Activated B cell treated with CpG ODN at 0.5 μM for 24 hours (primary cell): ENCODE measurements at regions not wholly inside any gene's neighbourhood (a gene's known extent, or its start where the extent isn't known, plus 50 kb on each side); places are given as distances from the start of the nearest gene placed in this dataset.

Experiments used
- ATAC-seq: fragments of 200-7000 bp; cut with Tn5 transposase; one replicate; pipeline ENCODE4 v1.10.0; 2021; ENCODE audit warnings: low read depth, mild to moderate bottlenecking, moderate library complexity
- CTCF ChIA-PET: fragments of 350-600 bp; sonication (Branson Sonifier 250); formaldehyde crosslinking; loops from one replicate; lab custom pipeline; 2021; ENCODE audit warnings: antibody characterized with exemption; lab: Charles Lee
- POLR2A ChIA-PET: fragments of 350-600 bp; sonication (Branson Sonifier 250); formaldehyde crosslinking; loops from one replicate; lab custom pipeline; 2021; ENCODE audit warnings: antibody characterized with exemption; lab: Charles Lee
- DNase-seq: peaks from one replicate; pipeline ENCODE4 v3.0.0; 2022
- H3K27ac Mint-ChIP-seq: one replicate; pipeline ENCODE4 v1.8.0; 2020; ENCODE audit warnings: mixed read lengths
- H3K27me3 Mint-ChIP-seq: one replicate; pipeline ENCODE4 v1.8.0; 2021; ENCODE audit warnings: mixed read lengths
- H3K36me3 Mint-ChIP-seq: one replicate; pipeline ENCODE4 v1.8.0; 2021; ENCODE audit warnings: low read depth, mixed read lengths
- H3K4me1 Mint-ChIP-seq: one replicate; pipeline ENCODE4 v1.8.0; 2021; ENCODE audit warnings: mixed read lengths
- H3K4me3 Mint-ChIP-seq: one replicate; pipeline ENCODE4 v1.8.0; 2020; ENCODE audit warnings: mild to moderate bottlenecking, mixed read lengths
- H3K9me3 Mint-ChIP-seq: one replicate; pipeline ENCODE4 v1.8.0; 2020; ENCODE audit warnings: mixed read lengths
- intact Hi-C: fragments of 100-400 bp; cut with micrococcal nuclease; formaldehyde crosslinking; loops from one replicate; pipeline ENCODE4 v1.15.1; 2024
- TF ChIP-seq, protein P1 (sequence below): fragments of 200-600 bp; IDR thresholded peaks from one replicate; pipeline ENCODE4 v1.8.0; 2022; ENCODE audit warnings: antibody characterized with exemption, mild to moderate bottlenecking

DNA sequence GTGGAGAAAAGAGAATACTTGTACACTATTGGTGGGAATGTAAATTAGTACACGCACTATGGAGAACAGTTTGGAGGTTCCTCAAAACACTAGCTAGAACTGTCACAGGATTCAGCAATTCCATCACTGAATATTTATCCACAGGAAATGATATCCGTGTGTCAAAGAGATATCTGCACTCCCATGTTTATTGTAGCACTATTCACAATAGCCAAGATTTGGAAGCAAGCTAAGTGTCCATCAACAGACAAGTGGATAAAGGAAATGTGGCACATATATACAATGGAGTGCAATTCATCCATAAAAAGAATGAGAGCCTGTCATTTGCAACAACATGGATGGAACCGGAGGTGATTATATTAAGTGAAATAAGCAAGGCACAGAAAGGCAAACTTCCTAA is 428.5 kb downstream of the CCDC91 start:
- H3K9me3 Mint-ChIP-seq, result peaks cover 8% of the 10 kb centered on the region
- TF ChIP-seq, protein P1, sequence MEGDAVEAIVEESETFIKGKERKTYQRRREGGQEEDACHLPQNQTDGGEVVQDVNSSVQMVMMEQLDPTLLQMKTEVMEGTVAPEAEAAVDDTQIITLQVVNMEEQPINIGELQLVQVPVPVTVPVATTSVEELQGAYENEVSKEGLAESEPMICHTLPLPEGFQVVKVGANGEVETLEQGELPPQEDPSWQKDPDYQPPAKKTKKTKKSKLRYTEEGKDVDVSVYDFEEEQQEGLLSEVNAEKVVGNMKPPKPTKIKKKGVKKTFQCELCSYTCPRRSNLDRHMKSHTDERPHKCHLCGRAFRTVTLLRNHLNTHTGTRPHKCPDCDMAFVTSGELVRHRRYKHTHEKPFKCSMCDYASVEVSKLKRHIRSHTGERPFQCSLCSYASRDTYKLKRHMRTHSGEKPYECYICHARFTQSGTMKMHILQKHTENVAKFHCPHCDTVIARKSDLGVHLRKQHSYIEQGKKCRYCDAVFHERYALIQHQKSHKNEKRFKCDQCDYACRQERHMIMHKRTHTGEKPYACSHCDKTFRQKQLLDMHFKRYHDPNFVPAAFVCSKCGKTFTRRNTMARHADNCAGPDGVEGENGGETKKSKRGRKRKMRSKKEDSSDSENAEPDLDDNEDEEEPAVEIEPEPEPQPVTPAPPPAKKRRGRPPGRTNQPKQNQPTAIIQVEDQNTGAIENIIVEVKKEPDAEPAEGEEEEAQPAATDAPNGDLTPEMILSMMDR, result no peak
- ChIA-PET CTCF (no interaction called here), POLR2A (no interaction called here)
- H3K27me3 Mint-ChIP-seq, result no peaks in the 10 kb centered on the region
- no peaks in the 10 kb centered on the region for H3K4me1 Mint-ChIP-seq
- H3K4me3 Mint-ChIP-seq, result no peak overlapping the region
- intact Hi-C loops, result no loop called here
- H3K27ac Mint-ChIP-seq, result no peak overlapping the region
- no peak for ATAC-seq
- H3K36me3 Mint-ChIP-seq, result no peaks in the 10 kb centered on the region
- DNase-seq, result no peak

DNA sequence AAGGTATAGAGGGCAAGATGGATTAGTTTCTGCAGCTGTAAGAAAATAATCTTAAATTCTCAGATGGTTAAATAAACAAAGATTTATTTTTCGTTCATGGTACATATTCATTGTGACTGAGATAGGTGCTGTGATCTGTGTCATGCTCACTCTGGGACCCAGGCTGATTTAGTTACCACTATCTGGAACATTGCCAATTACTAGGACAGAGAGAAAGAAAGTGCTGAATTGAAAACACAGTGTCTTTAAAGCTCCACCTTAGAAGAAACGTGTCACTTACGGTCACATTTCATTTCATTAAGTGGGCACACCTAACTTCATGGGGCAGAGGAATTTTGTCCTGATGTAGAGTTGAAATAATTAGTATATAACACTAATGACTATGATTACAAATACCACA is 430.0 kb downstream of the CCDC91 start:
- no peaks in the 10 kb centered on the region for H3K36me3 Mint-ChIP-seq
- CTCF ChIA-PET, result no interaction called here
- ATAC-seq, result no peak
- TF ChIP-seq, protein P1, result no peak
- H3K27me3 Mint-ChIP-seq, result no peaks in the 10 kb centered on the region
- DNase-seq, result no peak
- H3K27ac Mint-ChIP-seq, result no peak overlapping the region
- H3K4me1 Mint-ChIP-seq, result no peaks in the 10 kb centered on the region
- intact Hi-C loops, result no loop called here
- POLR2A ChIA-PET, result no interaction called here
- no peak overlapping the region for H3K4me3 Mint-ChIP-seq
- peaks cover 8% of the 10 kb centered on the region for H3K9me3 Mint-ChIP-seq

DNA sequence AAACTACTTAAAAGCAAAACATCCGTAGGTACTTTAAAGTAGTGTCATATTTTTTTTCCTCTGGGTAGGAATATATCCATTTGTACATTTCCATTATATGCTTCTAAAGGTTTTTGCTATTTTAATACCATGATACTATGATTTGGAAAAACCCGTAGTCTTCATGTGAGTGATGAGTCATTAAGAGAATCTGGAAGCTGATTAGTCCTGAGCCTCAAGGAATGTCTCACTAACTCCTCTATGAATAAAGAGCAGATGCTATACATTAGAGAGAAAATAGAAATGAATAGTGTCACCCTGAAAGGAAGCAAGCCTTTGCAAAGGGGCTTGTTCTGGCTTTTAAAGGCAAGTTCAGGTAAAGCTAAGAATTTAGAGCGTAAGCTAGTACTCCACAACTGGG is 432.1 kb downstream of the CCDC91 start:
- TF ChIP-seq, protein P1, result no peak
- POLR2A ChIA-PET, result no interaction called here
- no peaks in the 10 kb centered on the region for H3K36me3 Mint-ChIP-seq
- intact Hi-C loops, result no loop called here
- H3K4me3 Mint-ChIP-seq, result no peak overlapping the region
- no peaks in the 10 kb centered on the region for H3K27me3 Mint-ChIP-seq
- no peaks in the 10 kb centered on the region for H3K9me3 Mint-ChIP-seq
- no peak overlapping the region for H3K27ac Mint-ChIP-seq
- ATAC-seq (no peak), DNase-seq (no peak)
- CTCF ChIA-PET, result no interaction called here
- H3K4me1 Mint-ChIP-seq, result no peaks in the 10 kb centered on the region

DNA sequence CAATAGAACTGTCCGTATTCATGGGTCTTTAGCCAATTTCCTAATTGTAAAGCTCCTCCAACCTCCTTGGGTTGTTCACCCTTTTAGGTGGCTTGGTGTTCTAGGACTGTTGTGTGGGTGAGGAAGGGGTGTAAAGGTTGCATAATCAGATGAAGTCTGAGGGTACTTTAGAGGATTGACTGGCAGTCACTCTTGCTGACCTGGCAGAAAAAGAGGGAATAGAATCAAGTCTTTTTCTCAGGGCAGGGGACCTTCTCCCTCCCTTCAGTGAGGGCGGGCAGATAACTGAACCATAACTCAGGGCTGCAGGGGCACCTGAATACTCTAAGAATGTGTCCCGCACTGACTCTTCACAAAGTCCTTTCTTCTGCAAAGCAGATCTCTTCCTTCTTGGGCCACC is 436.2 kb downstream of the CCDC91 start:
- DNase-seq (no peak), ATAC-seq (no peak)
- Mint-ChIP-seq H3K4me1 (no peaks in the 10 kb centered on the region), H3K36me3 (no peaks in the 10 kb centered on the region), H3K9me3 (no peaks in the 10 kb centered on the region), H3K4me3 (no peak overlapping the region), H3K27ac (no peak overlapping the region), H3K27me3 (no peaks in the 10 kb centered on the region)
- TF ChIP-seq, protein P1, result no peak
- ChIA-PET POLR2A (no interaction called here), CTCF (no interaction called here)
- intact Hi-C loops, result no loop called here

DNA sequence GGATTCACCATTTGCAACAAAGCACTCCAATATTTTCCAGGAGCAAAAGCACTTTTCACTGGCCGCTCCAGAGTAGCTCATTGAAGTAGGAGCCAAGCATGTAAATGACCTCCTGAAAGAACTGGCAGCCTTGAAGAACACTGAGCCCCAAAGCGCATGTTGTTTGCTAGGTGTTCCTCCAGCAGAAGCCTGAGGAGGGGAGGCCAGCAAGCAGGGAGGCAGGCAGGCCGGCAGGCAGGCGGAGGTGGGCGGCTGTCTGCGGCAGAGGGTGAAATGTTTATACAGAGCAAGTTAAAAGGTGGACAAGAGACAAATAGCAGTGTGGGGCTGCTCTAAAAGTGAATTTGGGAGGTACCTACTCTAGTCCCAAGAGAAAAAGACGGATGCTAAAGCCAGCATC is 439.4 kb downstream of the CCDC91 start:
- TF ChIP-seq, protein P1, result no peak
- DNase-seq (no peak), ATAC-seq (no peak)
- CTCF ChIA-PET, result no interaction called here
- Mint-ChIP-seq H3K27me3 (no peaks in the 10 kb centered on the region), H3K27ac (no peak overlapping the region), H3K36me3 (no peaks in the 10 kb centered on the region), H3K4me3 (no peak overlapping the region), H3K9me3 (no peaks in the 10 kb centered on the region), H3K4me1 (no peaks in the 10 kb centered on the region)
- intact Hi-C loops, result no loop called here
- POLR2A ChIA-PET, result no interaction called here
